Activated T-cell treated with anti-CD3 and anti-CD28 coated beads, Interleukin-2, amount 50 U/mL, for 72 hours (primary cell): ENCODE measurements at regions not wholly inside any gene's neighbourhood (a gene's known extent, or its start where the extent isn't known, plus 50 kb on each side); places are given as distances from the start of the nearest gene placed in this dataset.

ENCODE experiments used
- ATAC-seq, 2 donors: fragments of 150-1000 bp; cut with Tn5 transposase; replicated peaks in 1 of 2; 2 replicates each; pipeline ENCODE4 v1.10.0; 2021; ENCODE audit warnings: moderate library complexity in 2 of 2, mild to moderate bottlenecking in 1 of 2
- DNase-seq, 2 donors: peaks; one replicate each; pipeline ENCODE4 v3.0.0; 2021 to 2022; ENCODE audit warnings: mixed read lengths in 1 of 2
- H3K27ac Mint-ChIP-seq: one replicate; pipeline ENCODE4 v1.8.0; 2022; ENCODE audit warnings: mild to moderate bottlenecking, moderate library complexity, mixed read lengths
- H3K27me3 Mint-ChIP-seq: one replicate; pipeline ENCODE4 v1.8.0; 2022; ENCODE audit warnings: low read depth, mixed read lengths
- H3K36me3 Mint-ChIP-seq, 2 donors: one replicate each; pipeline ENCODE4 v1.8.0; 2022; ENCODE audit warnings: mixed read lengths in 2 of 2, mild to moderate bottlenecking in 1 of 2; ENCODE audit not compliant: insufficient read depth in 2 of 2
- H3K4me1 Mint-ChIP-seq: one replicate; pipeline ENCODE4 v1.8.0; 2022; ENCODE audit warnings: low read depth, mixed read lengths
- H3K4me3 Mint-ChIP-seq, 2 donors: one replicate each; pipeline ENCODE4 v1.8.0; 2022; ENCODE audit warnings: mild to moderate bottlenecking in 2 of 2, mixed read lengths in 2 of 2, moderate library complexity in 2 of 2
- H3K9me3 Mint-ChIP-seq, 2 donors: one replicate each; pipeline ENCODE4 v1.8.0; 2022; ENCODE audit warnings: mixed read lengths in 2 of 2

DNA sequence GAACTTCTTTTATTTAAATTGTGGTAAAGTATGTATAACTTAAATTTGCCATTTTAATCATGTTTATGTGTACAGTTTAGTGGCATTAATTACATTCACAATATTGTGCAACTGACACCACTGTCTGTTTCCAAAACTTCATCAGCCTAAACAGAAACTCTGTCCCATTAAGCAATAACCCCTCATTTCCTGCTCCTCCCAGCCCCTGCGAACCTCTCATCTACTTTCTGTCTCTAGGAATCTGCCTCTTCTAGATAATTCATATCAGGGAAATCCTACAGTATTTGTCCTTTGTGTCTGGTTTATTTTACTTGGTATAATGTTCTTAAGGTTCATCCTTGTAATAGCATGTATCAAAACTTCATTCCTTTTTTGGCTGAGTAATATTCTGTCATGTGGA is 75.1 kb downstream of the BOLA3 start:
- Mint-ChIP-seq H3K27ac (no peak overlapping the region), H3K9me3 (no peaks in the 10 kb centered on the region), H3K4me1 (peaks cover 13% of the 10 kb centered on the region), H3K36me3 (peaks cover 6 to 13% of the 10 kb centered on the region in 2 donors), H3K4me3 (no peak overlapping the region), H3K27me3 (no peaks in the 10 kb centered on the region)
- no peak for ATAC-seq
- no peak for DNase-seq

DNA sequence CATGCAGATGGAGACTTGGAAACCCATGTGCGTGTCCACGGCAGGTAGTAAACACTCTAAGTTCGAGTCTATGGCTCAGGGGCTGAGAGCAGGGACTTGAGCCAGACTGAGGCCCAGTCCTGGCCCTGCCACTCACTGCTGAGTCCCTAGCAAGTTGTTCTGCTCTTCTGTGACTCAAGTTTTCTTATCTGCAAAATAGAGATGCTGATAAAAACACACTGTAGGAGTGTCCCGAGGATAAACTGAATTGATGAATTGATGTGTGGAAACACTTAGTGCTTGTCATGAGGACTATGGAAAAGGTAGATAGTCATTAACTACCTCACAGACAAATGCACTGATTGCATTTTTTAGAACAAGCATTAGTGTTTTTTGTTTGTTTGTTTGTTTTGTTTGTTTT is 73.2 kb downstream of the BOLA3 start:
- ATAC-seq (no peak), DNase-seq (no peak)
- Mint-ChIP-seq H3K4me1 (peaks cover 13% of the 10 kb centered on the region), H3K27ac (no peak overlapping the region), H3K9me3 (no peaks in the 10 kb centered on the region), H3K27me3 (no peaks in the 10 kb centered on the region), H3K36me3 (peaks cover 5 to 12% of the 10 kb centered on the region in 2 donors), H3K4me3 (no peak overlapping the region)

DNA sequence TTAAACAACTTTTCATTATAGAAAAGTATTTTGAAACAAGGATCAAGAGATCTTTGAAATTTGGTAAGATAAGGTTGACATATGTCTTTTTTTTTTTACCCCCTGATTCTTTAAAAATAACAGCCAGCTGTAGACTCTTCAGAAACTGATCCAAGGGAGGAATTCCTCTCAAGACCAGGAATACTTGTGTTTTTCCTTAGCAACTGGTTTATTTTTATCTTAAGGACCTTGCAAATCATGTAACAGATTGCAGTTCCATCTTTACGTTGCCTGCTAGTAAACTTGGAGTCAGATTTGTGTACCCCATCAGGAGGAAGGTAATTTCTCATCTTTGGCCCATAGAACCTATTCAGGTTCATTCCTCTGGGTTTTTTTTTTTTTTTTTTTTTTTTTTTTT is 71.6 kb downstream of the BOLA3 start:
- Mint-ChIP-seq H3K4me3 (no peak overlapping the region), H3K4me1 (peaks cover 13% of the 10 kb centered on the region), H3K36me3 (peaks cover 0 to 5% of the 10 kb centered on the region in 2 donors), H3K9me3 (no peaks in the 10 kb centered on the region), H3K27ac (no peak overlapping the region), H3K27me3 (no peaks in the 10 kb centered on the region)
- DNase-seq (no peak), ATAC-seq (no peak)

DNA sequence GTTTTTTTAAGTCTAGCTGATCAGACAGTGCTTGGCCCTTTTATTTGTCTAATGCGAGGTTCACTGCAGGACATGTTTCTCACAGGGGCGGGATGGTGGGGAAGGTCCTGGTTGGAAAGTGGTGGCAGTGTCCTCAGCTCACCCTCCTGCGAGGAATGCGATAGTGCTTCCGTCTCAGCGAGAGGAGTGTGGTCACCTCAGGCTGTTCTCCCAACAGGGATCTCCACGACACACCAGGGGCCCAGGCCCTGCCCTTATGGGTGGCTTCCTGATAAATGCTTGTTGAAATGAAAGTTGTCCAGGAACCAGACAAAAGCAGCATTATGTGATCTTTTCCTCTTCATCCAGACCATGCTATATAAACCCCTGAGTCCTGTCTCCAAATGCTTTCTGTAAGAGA is 70.1 kb downstream of the BOLA3 start:
- DNase-seq (no peak), ATAC-seq (no peak)
- H3K4me3 Mint-ChIP-seq, result no peak overlapping the region
- H3K9me3 Mint-ChIP-seq, result no peaks in the 10 kb centered on the region
- no peak overlapping the region for H3K27ac Mint-ChIP-seq
- H3K4me1 Mint-ChIP-seq, result peaks cover 11% of the 10 kb centered on the region
- H3K36me3 Mint-ChIP-seq, result peaks cover 1 to 9% of the 10 kb centered on the region in 2 donors
- no peaks in the 10 kb centered on the region for H3K27me3 Mint-ChIP-seq

DNA sequence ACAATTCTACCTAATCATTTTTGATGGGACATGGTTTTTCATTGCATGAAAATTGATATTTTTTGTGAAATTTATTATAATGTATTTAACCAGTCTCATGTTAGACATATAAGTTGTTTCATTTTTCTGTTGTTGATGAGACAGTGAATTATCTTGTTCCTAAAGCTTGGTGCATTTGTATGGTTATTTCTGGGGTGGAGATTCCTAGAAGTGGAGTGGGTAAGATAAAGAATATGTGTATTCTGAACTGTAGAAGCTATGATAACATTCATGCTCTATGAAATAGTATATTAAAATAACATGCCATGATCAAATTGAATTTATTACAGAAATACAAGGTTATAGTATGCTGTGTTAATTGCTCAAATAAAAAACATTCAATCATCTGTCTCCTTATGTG is 69.2 kb downstream of the BOLA3 start:
- DNase-seq (no peak), ATAC-seq (no peak)
- peaks cover 1 to 10% of the 10 kb centered on the region in 2 donors for H3K36me3 Mint-ChIP-seq
- no peaks in the 10 kb centered on the region for H3K9me3 Mint-ChIP-seq
- H3K4me1 Mint-ChIP-seq, result peaks cover 5% of the 10 kb centered on the region
- H3K27ac Mint-ChIP-seq, result no peak overlapping the region
- no peaks in the 10 kb centered on the region for H3K27me3 Mint-ChIP-seq
- no peak overlapping the region for H3K4me3 Mint-ChIP-seq

DNA sequence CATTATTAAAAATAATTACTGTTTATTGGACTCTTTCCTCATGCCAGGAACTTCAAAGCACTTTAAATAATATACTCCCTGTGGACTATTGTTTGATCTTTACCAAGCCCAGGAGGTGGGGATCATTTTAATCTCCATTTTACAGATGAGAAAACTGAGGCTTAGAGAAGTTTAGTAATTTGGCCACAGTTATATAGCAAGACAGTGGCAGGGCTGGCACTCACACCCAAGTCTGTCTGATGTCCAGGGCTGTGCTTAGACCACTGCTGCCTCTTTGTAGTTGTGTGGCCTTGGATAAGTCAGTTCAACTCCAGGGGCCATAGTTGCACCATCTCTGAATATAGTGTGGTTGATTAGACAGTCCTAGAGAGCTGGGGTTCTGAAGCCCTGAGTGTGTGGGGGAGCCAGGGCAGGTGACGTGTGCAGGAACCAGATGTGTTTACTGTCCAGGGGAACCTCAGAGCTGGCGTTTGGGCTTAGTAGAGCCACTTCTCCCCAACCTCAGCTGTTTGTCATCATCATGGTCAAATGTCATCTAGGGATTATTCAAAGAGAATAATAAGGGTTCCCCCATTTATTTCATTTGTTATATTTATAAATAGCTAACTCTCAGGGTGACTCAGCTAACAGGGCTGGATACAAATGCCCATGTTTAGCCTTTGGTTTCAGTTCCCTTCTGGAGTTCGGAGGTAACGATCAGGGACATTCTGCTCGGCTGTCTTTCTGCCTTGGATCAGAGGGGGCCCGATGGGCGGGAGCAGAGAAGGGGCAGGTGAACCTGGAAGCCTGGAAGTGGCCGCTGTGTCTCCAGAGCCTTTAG is 68.0 kb downstream of the BOLA3 start:
- Mint-ChIP-seq H3K4me1 (peaks cover 5% of the 10 kb centered on the region), H3K27ac (no peak overlapping the region), H3K4me3 (no peak overlapping the region), H3K27me3 (no peaks in the 10 kb centered on the region), H3K36me3 (peaks cover 1 to 10% of the 10 kb centered on the region in 2 donors), H3K9me3 (no peaks in the 10 kb centered on the region)
- DNase-seq, result no peak
- no peak for ATAC-seq

DNA sequence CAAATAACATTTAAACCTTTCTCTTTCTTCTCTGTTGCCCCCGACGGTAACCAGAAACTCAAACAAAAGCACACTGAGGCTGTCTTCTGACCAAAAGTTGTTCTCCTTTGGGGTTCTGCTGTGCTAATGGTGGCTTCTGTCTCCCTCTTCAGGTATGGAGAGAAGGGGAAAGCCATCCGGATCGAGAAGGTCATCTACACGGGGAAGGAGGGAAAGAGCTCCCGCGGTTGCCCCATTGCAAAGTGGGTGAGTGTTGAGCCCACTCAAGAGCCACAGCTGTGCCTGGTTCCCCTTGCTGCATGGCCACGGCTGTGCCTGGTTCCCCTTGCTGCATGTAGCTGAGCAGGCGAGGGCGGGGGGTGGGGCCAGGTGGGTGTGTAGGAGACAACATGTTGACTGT is 67.4 kb downstream of the BOLA3 start:
- Mint-ChIP-seq H3K27me3 (no peaks in the 10 kb centered on the region), H3K9me3 (no peaks in the 10 kb centered on the region), H3K36me3 (peaks cover 1 to 10% of the 10 kb centered on the region in 2 donors), H3K27ac (no peak overlapping the region), H3K4me3 (no peak overlapping the region), H3K4me1 (peaks cover 5% of the 10 kb centered on the region)
- ATAC-seq (no peak), DNase-seq (no peak)

DNA sequence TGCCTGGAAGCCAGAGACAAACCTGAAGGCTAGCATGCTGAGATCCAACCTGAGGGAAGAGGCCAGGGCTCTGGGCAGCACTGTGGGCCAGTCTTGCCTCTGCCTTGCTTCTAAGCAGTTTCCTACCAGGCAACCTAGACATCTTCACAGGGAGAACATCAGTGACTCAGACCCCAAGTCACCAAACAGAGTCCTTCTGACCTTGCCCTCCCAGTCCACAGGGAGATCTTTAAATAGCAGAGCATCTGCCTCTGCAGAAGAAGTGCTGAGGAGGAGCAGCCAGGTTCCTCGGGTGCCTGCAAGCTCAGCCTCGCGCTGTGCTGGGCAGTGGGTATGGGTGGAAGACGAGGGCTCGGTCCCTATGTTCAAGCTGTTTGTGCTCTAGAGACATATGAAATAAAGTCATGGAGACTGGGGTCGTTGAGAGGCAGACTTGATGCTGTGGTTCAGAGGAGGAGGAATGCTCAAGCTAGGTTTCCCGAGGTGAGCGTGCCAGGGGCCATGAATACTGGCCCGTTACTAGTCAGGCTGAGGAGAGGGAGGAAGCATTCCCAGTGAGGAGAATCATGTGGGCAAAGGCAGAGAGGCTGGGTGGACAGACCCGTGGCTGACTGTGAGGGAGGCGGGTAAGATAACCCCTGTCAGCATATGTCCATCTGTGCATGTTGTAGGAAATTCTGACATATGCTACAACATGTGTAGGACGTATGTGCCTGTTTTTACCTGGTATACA is 66.5 kb downstream of the BOLA3 start:
- H3K27ac Mint-ChIP-seq, result no peak overlapping the region
- no peaks in the 10 kb centered on the region for H3K4me1 Mint-ChIP-seq
- peaks cover 1 to 8% of the 10 kb centered on the region in 2 donors for H3K36me3 Mint-ChIP-seq

DNA sequence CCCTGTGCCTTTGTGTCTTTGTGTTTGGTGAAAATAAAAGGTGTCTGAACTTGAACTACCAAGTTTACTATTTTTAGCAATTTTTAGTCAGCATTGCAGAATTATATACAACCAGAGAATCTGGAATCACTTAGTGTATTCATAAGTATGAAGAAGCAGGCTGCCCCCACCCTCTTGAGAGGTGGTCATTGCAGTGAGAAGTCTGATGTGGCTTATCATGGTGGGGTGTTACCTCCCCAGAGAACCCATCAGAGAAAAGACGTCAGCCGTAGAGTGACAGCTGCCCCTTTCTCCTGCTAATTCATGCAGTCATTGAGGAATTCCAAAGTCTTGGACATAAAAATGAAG is 66.0 kb downstream of the BOLA3 start:
- H3K4me1 Mint-ChIP-seq, result no peaks in the 10 kb centered on the region
- H3K9me3 Mint-ChIP-seq, result no peaks in the 10 kb centered on the region
- H3K36me3 Mint-ChIP-seq, result peaks cover 1 to 8% of the 10 kb centered on the region in 2 donors
- no peak for DNase-seq
- no peak for ATAC-seq
- peak overlapping the region; percentile 59 for H3K27ac Mint-ChIP-seq
- H3K27me3 Mint-ChIP-seq, result no peaks in the 10 kb centered on the region
- H3K4me3 Mint-ChIP-seq, result no peak overlapping the region

More for the DNA sequence above, 66.5 kb downstream of the BOLA3 start:
- Mint-ChIP-seq H3K9me3 (no peaks in the 10 kb centered on the region), H3K27me3 (no peaks in the 10 kb centered on the region), H3K4me3 (no peak overlapping the region)
- no peak for ATAC-seq
- no peak for DNase-seq

DNA sequence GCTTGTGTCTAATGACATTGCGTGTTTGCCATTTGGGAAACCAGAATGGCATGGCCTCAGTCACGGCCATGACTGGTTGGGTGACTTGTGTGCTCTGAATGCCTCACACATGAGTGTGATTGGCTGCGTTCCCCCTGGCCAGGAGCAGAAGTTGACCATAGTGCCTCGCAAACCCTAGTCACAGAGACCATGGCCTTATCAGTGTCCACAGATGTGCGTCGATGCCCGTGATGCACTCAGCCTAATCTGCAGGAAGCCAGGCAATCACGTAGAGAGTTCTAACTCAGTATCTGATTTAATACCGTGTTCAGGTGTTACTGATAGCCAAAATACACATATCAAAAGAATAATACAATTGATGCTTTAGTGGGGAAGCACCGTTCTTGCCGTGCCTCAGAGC is 64.0 kb downstream of the BOLA3 start:
- Mint-ChIP-seq H3K27me3 (no peaks in the 10 kb centered on the region), H3K4me3 (no peak overlapping the region), H3K9me3 (no peaks in the 10 kb centered on the region), H3K27ac (no peak overlapping the region), H3K4me1 (no peaks in the 10 kb centered on the region), H3K36me3 (peaks cover 3 to 10% of the 10 kb centered on the region in 2 donors)
- DNase-seq, result no peak
- ATAC-seq, result no peak
